ENCODE measurements at regions not wholly inside any gene's neighbourhood (a gene's known extent, or its start where the extent isn't known, plus 50 kb on each side); places are given as distances from the start of the nearest gene placed in this dataset.

GRCh38 chr10:128540128-128540762 is 414.0 kb upstream of the MKI67 start:
- no peaks in the 10 kb centered on the region for H4K20me1 ChIP-seq (ENCODE audit: insufficient read depth)
- H3K36me3 ChIP-seq (ENCODE audit: insufficient read depth, low read length), result no peaks in the 10 kb centered on the region
- no peak overlapping the region for H3K4me2 ChIP-seq (ENCODE audit: low read length)
- no peak overlapping the region for H2AFZ ChIP-seq (ENCODE audit: low read depth, low read length)
- TF ChIP-seq EP300 (conservative IDR thresholded peaks at IDR 0.05; ENCODE audit: poor library complexity, severe bottlenecking), result no peak
- TF ChIP-seq REST (IDR thresholded peaks at IDR 0.05; ENCODE audit: borderline replicate concordance), result no peak
- TF ChIP-seq SMC3 (conservative IDR thresholded peaks at IDR 0.05; ENCODE audit: poor library complexity), result no peak
- TF ChIP-seq CTCF (IDR thresholded peaks at IDR 0.05; ENCODE audit: poor library complexity, severe bottlenecking), result no peak
- no peak for TF ChIP-seq RAD21 (conservative IDR thresholded peaks at IDR 0.05)
- no peak for TF ChIP-seq POLR2AphosphoS5 (IDR thresholded peaks at IDR 0.05)
- no peak for TF ChIP-seq MXI1 (conservative IDR thresholded peaks at IDR 0.05; ENCODE audit: poor library complexity, severe bottlenecking)
- TF ChIP-seq EZH2 (IDR thresholded peaks at IDR 0.05; ENCODE audit: borderline replicate concordance, insufficient read depth, low read length, poor library complexity, severe bottlenecking), result no peak
- no peak for TF ChIP-seq TAF1 (IDR thresholded peaks at IDR 0.05; ENCODE audit: low read depth)
- no peaks in the 10 kb centered on the region for H3K9me2 ChIP-seq (ENCODE audit: insufficient read depth, low read length)
- H3K79me2 ChIP-seq (replicated peaks; ENCODE audit: insufficient read depth, low read length), result no peaks in the 10 kb centered on the region
- no peak overlapping the region for H3K27ac ChIP-seq (ENCODE audit: low read length)
- peak overlapping the region; percentile 58 for H3K4me3 ChIP-seq (ENCODE audit: low read length)
- no peak overlapping the region for H3K9ac ChIP-seq (ENCODE audit: low read length)
- H3K27me3 ChIP-seq (ENCODE audit: insufficient read depth, low read depth, low read length), result peaks cover 62% of the 10 kb centered on the region
- no peaks in the 10 kb centered on the region for H3K9me3 ChIP-seq (ENCODE audit: low read length)
- H3F3A ChIP-seq (ENCODE audit: insufficient read depth, low read length, poor library complexity, severe bottlenecking), result no peaks in the 10 kb centered on the region

GRCh38 chr10:128540781-128541761 is 414.8 kb upstream of the MKI67 start:
- Histone ChIP-seq H4K20me1 (ENCODE audit: insufficient read depth) (no peaks in the 10 kb centered on the region), H3F3A (ENCODE audit: insufficient read depth, low read length, poor library complexity, severe bottlenecking) (no peaks in the 10 kb centered on the region), H3K79me2 (replicated peaks; ENCODE audit: insufficient read depth, low read length) (no peaks in the 10 kb centered on the region), H3K9me3 (ENCODE audit: low read length) (no peaks in the 10 kb centered on the region), H3K9ac (ENCODE audit: low read length) (no peak overlapping the region), H3K9me2 (ENCODE audit: insufficient read depth, low read length) (no peaks in the 10 kb centered on the region), H3K27ac (ENCODE audit: low read length) (no peak overlapping the region), H3K4me3 (ENCODE audit: low read length) (peak overlapping the region; percentile 58), H3K4me2 (ENCODE audit: low read length) (peak overlapping the region; percentile 30), H3K36me3 (ENCODE audit: insufficient read depth, low read length) (no peaks in the 10 kb centered on the region), H2AFZ (ENCODE audit: low read depth, low read length) (no peak overlapping the region), H3K27me3 (ENCODE audit: insufficient read depth, low read depth, low read length) (peaks cover 62% of the 10 kb centered on the region)
- TF ChIP-seq REST (IDR thresholded peaks at IDR 0.05; ENCODE audit: borderline replicate concordance), result no peak
- peak; percentile 74 for TF ChIP-seq SMC3 (conservative IDR thresholded peaks at IDR 0.05; ENCODE audit: poor library complexity)
- no peak for TF ChIP-seq EP300 (conservative IDR thresholded peaks at IDR 0.05; ENCODE audit: poor library complexity, severe bottlenecking)
- peak; percentile 4 for TF ChIP-seq POLR2AphosphoS5 (IDR thresholded peaks at IDR 0.05)
- TF ChIP-seq EZH2 (IDR thresholded peaks at IDR 0.05; ENCODE audit: borderline replicate concordance, insufficient read depth, low read length, poor library complexity, severe bottlenecking), result no peak
- TF ChIP-seq TAF1 (IDR thresholded peaks at IDR 0.05; ENCODE audit: low read depth), result no peak
- peak; percentile 82 for TF ChIP-seq RAD21 (conservative IDR thresholded peaks at IDR 0.05)
- TF ChIP-seq MXI1 (conservative IDR thresholded peaks at IDR 0.05; ENCODE audit: poor library complexity, severe bottlenecking), result peak; percentile 16
- peak; percentile 77 for TF ChIP-seq CTCF (IDR thresholded peaks at IDR 0.05; ENCODE audit: poor library complexity, severe bottlenecking)
